Embryonic facial prominence (tissue), 1 donor: ENCODE measurements at regions not wholly inside any gene's neighbourhood (a gene's known extent, or its start where the extent isn't known, plus 50 kb on each side); places are given as distances from the start of the nearest gene placed in this dataset.
"Not testable (repeated sequence)": the region's sequence is repeated elsewhere in the genome, so short reads cannot be mapped to it uniquely, and the experiment has no call there.

Experiments
- DNase-seq: peaks from one replicate; pipeline ENCODE4 v3.0.0-alpha.2; 2016; ENCODE audit errors: extremely low spot score

- no peak for DNase-seq
These were observed 907.8 kb upstream of the CRIM1 start for GRCh38 chr2:35447821-35448220.

GRCh38 chr2:35447215-35447614 is 908.4 kb upstream of the CRIM1 start:
- no peak for DNase-seq

GRCh38 chr2:35443087-35443486 is 912.5 kb upstream of the CRIM1 start:
- DNase-seq = no peak

- not testable (repeated sequence) for DNase-seq
These were observed 914.0 kb upstream of the CRIM1 start for GRCh38 chr2:35441575-35441974.

GRCh38 chr2:35440308-35440707 is 915.3 kb upstream of the CRIM1 start:
- DNase-seq = not testable (repeated sequence)

- DNase-seq = not testable (repeated sequence)
These were observed 918.7 kb upstream of the CRIM1 start for GRCh38 chr2:35436893-35437292.

- no peak for DNase-seq
These were observed 927.0 kb upstream of the CRIM1 start for GRCh38 chr2:35428548-35428947.

GRCh38 chr2:35421485-35421884 is 934.1 kb upstream of the CRIM1 start:
- no peak for DNase-seq

GRCh38 chr2:35417293-35417692 is 938.3 kb upstream of the CRIM1 start:
- no peak for DNase-seq

- no peak for DNase-seq
These were observed 939.0 kb upstream of the CRIM1 start for GRCh38 chr2:35416391-35417140.

GRCh38 chr2:35415942-35416341 is 939.6 kb upstream of the CRIM1 start:
- no peak for DNase-seq

- DNase-seq = no peak
These were observed 940.3 kb upstream of the CRIM1 start for GRCh38 chr2:35415282-35415681.

- no peak for DNase-seq
These were observed 945.0 kb upstream of the CRIM1 start for GRCh38 chr2:35410431-35411061.

- no peak for DNase-seq
These were observed 945.8 kb upstream of the CRIM1 start for GRCh38 chr2:35409762-35410161.

GRCh38 chr2:35408320-35408719 is 947.3 kb upstream of the CRIM1 start:
- no peak for DNase-seq

GRCh38 chr2:35391736-35392442 is 963.7 kb upstream of the CRIM1 start:
- DNase-seq = no peak

GRCh38 chr2:35378791-35379190 is 976.8 kb upstream of the CRIM1 start:
- DNase-seq = no peak

GRCh38 chr2:35374845-35375244 is 980.7 kb upstream of the CRIM1 start:
- DNase-seq = no peak

GRCh38 chr2:35365859-35366258 is 989.7 kb upstream of the CRIM1 start:
- no peak for DNase-seq

- no peak for DNase-seq
These were observed 999.2 kb upstream of the CRIM1 start for GRCh38 chr2:35356332-35356731.

GRCh38 chr2:35355056-35355455 is 1000.5 kb upstream of the CRIM1 start:
- no peak for DNase-seq

GRCh38 chr2:35347561-35347960 is 1008.0 kb upstream of the CRIM1 start:
- no peak for DNase-seq

GRCh38 chr2:35343135-35343534 is 1012.4 kb upstream of the CRIM1 start:
- DNase-seq = no peak
